Common myeloid progenitor, CD34-positive (primary cell): ENCODE measurements at regions not wholly inside any gene's neighbourhood (a gene's known extent, or its start where the extent isn't known, plus 50 kb on each side); places are given as distances from the start of the nearest gene placed in this dataset.

ENCODE experiments used
- CTCF ChIA-PET: fragments of 350-600 bp; sonication (Branson Sonifier 250); formaldehyde crosslinking; loops from one replicate; lab custom pipeline; 2021; ENCODE audit warnings: antibody characterized with exemption; lab: Charles Lee
- POLR2A ChIA-PET: fragments of 350-600 bp; sonication (Branson Sonifier 250); formaldehyde crosslinking; loops from one replicate; lab custom pipeline; 2021; ENCODE audit warnings: antibody characterized with exemption; lab: Charles Lee
- DNase-seq, 3 donors: peaks; one replicate each; pipeline versions ENCODE4 v3.0.0 to v3.0.0-alpha.2; 2013
- H3K27ac ChIP-seq, 2 experiments: 1 replicate in 1 of 2; 2 replicates in 1 of 2; pipeline ENCODE4 v1.7.0; 2013; ENCODE audit warnings: inconsistent platforms in 2 of 2, low read length in 2 of 2, mild to moderate bottlenecking in 2 of 2, low read depth in 1 of 2, moderate library complexity in 1 of 2; ENCODE audit not compliant: severe bottlenecking in 2 of 2, insufficient read depth in 1 of 2, poor library complexity in 1 of 2
- H3K27me3 ChIP-seq, 5 experiments: replicated peaks in 2 of 5; 1 replicate in 3 of 5; 2 replicates in 2 of 5; pipeline versions ENCODE4 v1.6.1 to v1.7.0; 2013; ENCODE audit warnings: low read length in 4 of 5, mild to moderate bottlenecking in 2 of 5, moderate library complexity in 2 of 5, inconsistent platforms in 1 of 5; ENCODE audit not compliant: insufficient read depth in 5 of 5, control insufficient read depth in 4 of 5
- H3K36me3 ChIP-seq, 4 experiments: 1 replicate in 2 of 4; 2 replicates in 2 of 4; pipeline versions ENCODE4 v1.6.1 to v1.7.0; 2013; ENCODE audit warnings: low read length in 3 of 4, control low read depth in 1 of 4, mild to moderate bottlenecking in 1 of 4; ENCODE audit not compliant: control insufficient read depth in 4 of 4, insufficient read depth in 4 of 4
- H3K4me1 ChIP-seq, 4 experiments: 1 replicate in 3 of 4; 2 replicates in 1 of 4; pipeline versions ENCODE4 v1.6.1 to v1.7.1; 2013; ENCODE audit warnings: low read length in 3 of 4, mild to moderate bottlenecking in 3 of 4, control low read depth in 1 of 4, inconsistent platforms in 1 of 4, moderate library complexity in 1 of 4; ENCODE audit not compliant: control insufficient read depth in 4 of 4, insufficient read depth in 4 of 4; ENCODE audit errors: control extremely low read depth in 1 of 4
- H3K4me3 ChIP-seq, 7 experiments: 1 replicate in 4 of 7; 2 replicates in 3 of 7; pipeline versions ENCODE4 v1.5.1 to v1.7.0; 2013; ENCODE audit warnings: mild to moderate bottlenecking in 7 of 7, low read length in 6 of 7, moderate library complexity in 6 of 7, inconsistent platforms in 2 of 7, low read depth in 2 of 7, control low read depth in 1 of 7; ENCODE audit not compliant: insufficient read depth in 4 of 7, control insufficient read depth in 1 of 7; ENCODE audit errors: extremely low read depth in 1 of 7
- H3K9me3 ChIP-seq, 5 experiments: 1 replicate in 4 of 5; 2 replicates in 1 of 5; pipeline versions ENCODE4 v1.6.1 to v1.7.1; 2013; ENCODE audit warnings: low read length in 4 of 5, mild to moderate bottlenecking in 2 of 5, inconsistent platforms in 1 of 5, low read depth in 1 of 5, moderate library complexity in 1 of 5; ENCODE audit not compliant: control insufficient read depth in 4 of 5, insufficient read depth in 2 of 5; ENCODE audit errors: control extremely low read depth in 1 of 5
- WGBS: methylation state at CpG from one replicate; pipeline ENCODE4 v1.1.5; 2013; ENCODE audit not compliant: insufficient coverage; 5-methylcytosine and 5-hydroxymethylcytosine counted together

DNA sequence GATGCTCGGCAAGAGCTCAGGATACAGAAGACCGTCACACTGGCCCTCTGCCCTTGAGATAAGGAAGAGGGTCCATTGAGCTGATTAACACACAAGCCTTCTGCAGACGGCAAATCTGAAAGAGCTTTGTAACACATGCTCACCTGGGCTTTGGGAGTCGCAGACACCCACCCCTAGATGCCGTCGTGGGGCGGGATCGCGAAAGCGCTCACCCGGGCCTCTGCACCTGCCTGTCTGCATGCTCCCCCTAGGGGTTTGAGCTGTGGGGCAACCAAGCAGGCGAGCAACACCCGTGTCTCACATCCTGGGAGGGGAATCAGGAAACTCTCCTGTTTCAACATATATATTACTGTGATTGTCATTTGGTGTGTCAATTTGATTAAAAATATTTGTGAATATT is 99.8 kb upstream of the KCNH7 start:
- Histone ChIP-seq H3K9me3 (peaks cover 0 to 5% (median 1%) of the 10 kb centered on the region in 5 experiments), H3K27ac (no peak overlapping the region), H3K36me3 (no peaks in the 10 kb centered on the region), H3K4me3 (no peak overlapping the region), H3K4me1 (no peaks in the 10 kb centered on the region), H3K27me3 (no peaks in the 10 kb centered on the region)
- ChIA-PET CTCF (no interaction called here), POLR2A (no interaction called here)
- DNase-seq, result no peak
- 99% methylated on average over 7 of the region's 13 CpGs for WGBS

DNA sequence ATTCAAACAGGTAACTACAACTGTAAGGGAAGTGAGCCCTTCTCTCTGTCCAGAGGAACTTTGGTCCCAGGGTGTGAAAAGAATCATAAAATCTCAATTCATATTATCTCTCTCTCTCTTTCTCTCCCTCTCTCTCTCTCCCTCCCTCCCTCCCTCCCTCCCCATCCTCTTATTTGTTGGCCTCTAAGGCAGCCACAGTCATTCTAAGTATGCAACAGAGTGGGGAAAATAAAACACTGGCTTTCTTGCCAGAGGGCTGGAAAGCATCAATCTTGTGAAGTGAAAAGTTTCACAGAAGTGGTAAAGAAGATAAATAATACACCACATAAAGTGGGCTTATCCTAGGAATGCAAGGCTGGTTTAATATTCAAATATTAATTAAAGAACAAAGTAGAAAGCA is 95.6 kb upstream of the KCNH7 start:
- Histone ChIP-seq H3K36me3 (no peaks in the 10 kb centered on the region), H3K27me3 (no peaks in the 10 kb centered on the region), H3K9me3 (peaks cover 0 to 2% (median 1%) of the 10 kb centered on the region in 5 experiments), H3K27ac (no peak overlapping the region), H3K4me1 (no peaks in the 10 kb centered on the region), H3K4me3 (no peak overlapping the region)
- ChIA-PET CTCF (no interaction called here), POLR2A (no interaction called here)
- DNase-seq, result no peak

GRCh38 chr2:162932416-162932815 is 93.8 kb upstream of the KCNH7 start:
- ChIA-PET POLR2A (no interaction called here), CTCF (no interaction called here)
- no peak overlapping the region for H3K4me3 ChIP-seq
- no peak overlapping the region for H3K27ac ChIP-seq
- no peaks in the 10 kb centered on the region for H3K27me3 ChIP-seq
- no peaks in the 10 kb centered on the region for H3K36me3 ChIP-seq
- peaks cover 0 to 2% (median 0%) of the 10 kb centered on the region in 5 experiments for H3K9me3 ChIP-seq
- no peaks in the 10 kb centered on the region for H3K4me1 ChIP-seq
- no peak for DNase-seq

- H3K4me3 ChIP-seq, result no peak overlapping the region
- H3K36me3 ChIP-seq, result no peaks in the 10 kb centered on the region
- H3K27ac ChIP-seq, result no peak overlapping the region
- DNase-seq, result no peak
- H3K27me3 ChIP-seq, result no peaks in the 10 kb centered on the region
- peaks cover 0 to 2% (median 0%) of the 10 kb centered on the region in 5 experiments for H3K9me3 ChIP-seq
- no peaks in the 10 kb centered on the region for H3K4me1 ChIP-seq
- WGBS, result no CpG with 5 or more reads among the region's 5 CpGs
- ChIA-PET POLR2A (interaction anchor here (0.6 kb wide), 1 partner anchor 532 kb away, joined by 4 read pairs; no protein-coding TSS in a partner anchor), CTCF (no interaction called here)
These were observed 91.0 kb upstream of the KCNH7 start for GRCh38 chr2:162929571-162929970.

GRCh38 chr2:162928356-162928755 is 89.8 kb upstream of the KCNH7 start:
- DNase-seq, result no peak
- ChIA-PET CTCF (no interaction called here), POLR2A (no interaction called here)
- Histone ChIP-seq H3K27ac (no peak overlapping the region), H3K4me3 (no peak overlapping the region), H3K36me3 (no peaks in the 10 kb centered on the region), H3K9me3 (no peaks in the 10 kb centered on the region), H3K27me3 (peaks cover 0 to under 1% (median 0%) of the 10 kb centered on the region in 5 experiments), H3K4me1 (no peaks in the 10 kb centered on the region)
- no CpG with 5 or more reads among the region's 2 CpGs for WGBS

DNA sequence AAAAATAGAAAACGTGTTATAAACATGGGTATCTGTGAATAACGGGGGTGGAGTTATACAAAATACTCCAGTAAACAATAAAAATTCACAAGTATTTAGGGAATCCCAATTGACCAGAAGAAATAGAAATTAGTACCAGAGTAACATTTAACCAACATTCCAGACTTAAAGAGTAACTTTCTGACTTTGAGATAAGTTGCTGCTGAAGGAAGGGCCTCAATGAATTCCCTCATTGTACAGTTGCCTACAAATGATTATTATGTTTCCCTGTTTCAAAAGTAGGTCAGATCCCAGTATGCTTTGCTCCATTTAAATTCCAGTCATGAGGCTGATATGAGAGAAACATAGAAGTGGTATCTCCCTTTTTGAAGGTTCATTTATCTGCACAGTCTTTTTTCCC is 88.3 kb upstream of the KCNH7 start:
- Histone ChIP-seq H3K9me3 (no peaks in the 10 kb centered on the region), H3K27me3 (peaks cover 0 to 3% (median 0%) of the 10 kb centered on the region in 5 experiments), H3K36me3 (no peaks in the 10 kb centered on the region), H3K27ac (no peak overlapping the region), H3K4me1 (no peaks in the 10 kb centered on the region), H3K4me3 (no peak overlapping the region)
- WGBS, result no CpG with 5 or more reads among the region's 2 CpGs
- POLR2A ChIA-PET, result no interaction called here
- CTCF ChIA-PET, result no interaction called here
- no peak for DNase-seq

- Histone ChIP-seq H3K27me3 (peaks cover 0 to 3% (median 0%) of the 10 kb centered on the region in 5 experiments), H3K27ac (no peak overlapping the region), H3K36me3 (no peaks in the 10 kb centered on the region), H3K4me3 (no peak overlapping the region), H3K4me1 (no peaks in the 10 kb centered on the region), H3K9me3 (no peaks in the 10 kb centered on the region)
- ChIA-PET POLR2A (no interaction called here), CTCF (no interaction called here)
- no peak for DNase-seq
- WGBS, result 87% methylated on average over 2 of the region's 2 CpGs
These were observed 87.9 kb upstream of the KCNH7 start for GRCh38 chr2:162926501-162926900.
